Esophagus muscularis mucosa (tissue), 4 donors: ENCODE measurements at regions not wholly inside any gene's neighbourhood (a gene's known extent, or its start where the extent isn't known, plus 50 kb on each side); places are given as distances from the start of the nearest gene placed in this dataset.

Experiments used
- DNase-seq: peaks from one replicate; pipeline ENCODE4 v3.0.0-alpha.2; 2017; ENCODE audit errors: extremely low spot score
- H3K27ac ChIP-seq, 4 donors: fragments of 200-600 bp; sonication (generic); replicated peaks in 1 of 4; 1 replicate in 3 of 4; 2 replicates in 1 of 4; pipeline ENCODE4 v1.5.1; 2016 to 2019; ENCODE audit warnings: mild to moderate bottlenecking in 1 of 4
- H3K27me3 ChIP-seq, 4 donors: fragments of 200-600 bp; sonication (generic); one replicate each; pipeline versions ENCODE4 v1.5.1 to v1.6.0; 2016 to 2019
- H3K36me3 ChIP-seq, 4 donors: fragments of 200-600 bp; sonication (generic); one replicate each; pipeline ENCODE4 v1.5.1; 2016 to 2019
- H3K4me1 ChIP-seq, 4 donors: fragments of 200-600 bp; sonication (generic); one replicate each; pipeline ENCODE4 v1.5.1; 2016 to 2019
- H3K4me3 ChIP-seq, 4 donors: fragments of 200-600 bp; sonication (generic); 1 replicate in 2 of 4; 2 replicates in 2 of 4; pipeline ENCODE4 v1.5.1; 2016 to 2019; ENCODE audit warnings: mild to moderate bottlenecking in 4 of 4, moderate library complexity in 1 of 4
- H3K9me3 ChIP-seq, 4 donors: fragments of 200-600 bp; sonication (generic); 1 replicate in 3 of 4; 2 replicates in 1 of 4; pipeline ENCODE4 v1.5.1; 2016 to 2019
- EP300 ChIP-seq: sonication (generic); formaldehyde crosslinking; IDR thresholded peaks from one replicate; pipeline ENCODE4 v1.6.1; 2017; ENCODE audit warnings: antibody characterized with exemption
- POLR2A ChIP-seq: fragments of 450-650 bp; IDR thresholded peaks from one replicate; pipeline ENCODE4 v1.6.1; 2017; ENCODE audit warnings: antibody characterized with exemption, moderate library complexity, mild to moderate bottlenecking, low read depth
- POLR2AphosphoS5 ChIP-seq, 2 donors: sonication (generic); formaldehyde crosslinking; IDR thresholded peaks; one replicate each; pipeline ENCODE4 v1.6.1; 2017; ENCODE audit warnings: antibody characterized with exemption in 2 of 2
- WGBS: methylation state at CpG from one replicate; pipeline ENCODE4 v1.1.5; 2018; 5-methylcytosine and 5-hydroxymethylcytosine counted together
- intact Hi-C: fragments of 100-400 bp; cut with DNase I; formaldehyde crosslinking; loops from one replicate; pipeline ENCODE4 v1.15.1; 2023
- TF ChIP-seq, protein P1 (sequence below), 3 experiments: fragments of 200-600 bp in 2 of 3; fragments of 450-650 bp in 1 of 3; sonication (generic) in 2 of 3; IDR thresholded peaks; one replicate each; pipeline ENCODE4 v1.5.1; 2017 to 2019; ENCODE audit warnings: antibody characterized with exemption in 3 of 3, mild to moderate bottlenecking in 2 of 3, moderate library complexity in 1 of 3

DNA sequence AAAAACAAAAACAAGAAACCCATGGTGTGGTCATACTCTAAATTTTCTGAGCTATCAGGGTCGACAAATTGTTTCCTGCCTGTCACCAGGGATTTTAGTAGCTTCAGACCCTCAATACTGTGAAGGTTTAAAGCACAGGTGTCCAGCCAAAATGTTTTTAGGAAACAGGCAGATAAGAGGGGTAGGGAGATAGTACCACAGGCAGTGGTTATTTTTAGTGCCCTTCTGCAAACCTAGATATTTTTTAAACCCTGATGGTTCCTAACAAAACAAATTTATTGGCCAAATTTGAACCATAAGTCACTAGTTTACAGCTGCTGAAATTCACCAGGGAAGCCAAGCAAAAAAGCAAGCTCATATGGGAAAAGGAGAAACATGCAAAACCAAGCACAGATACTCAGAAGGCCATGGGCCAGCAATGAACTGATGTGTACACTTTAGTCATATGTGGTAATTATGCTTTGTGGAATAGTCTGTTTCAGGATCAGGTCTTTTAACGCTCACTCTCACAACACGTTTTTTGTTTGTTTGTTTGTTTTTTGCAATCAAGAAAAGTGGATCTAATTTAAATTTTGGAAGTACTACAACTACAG lies 156.8 kb upstream of the STK17B start:
- WGBS, result 82% methylated on average over 3 of the region's 3 CpGs
- Histone ChIP-seq H3K36me3 (no peaks in the 10 kb centered on the region), H3K9me3 (no peaks in the 10 kb centered on the region), H3K27me3 (no peaks in the 10 kb centered on the region), H3K4me1 (peaks cover 6 to 17% (median 13%) of the 10 kb centered on the region in 4 donors), H3K27ac (no peak overlapping the region), H3K4me3 (no peak overlapping the region)
- intact Hi-C loops, result no loop called here
- no peak for DNase-seq
- TF ChIP-seq EP300, result no peak
- TF ChIP-seq, protein P1, sequence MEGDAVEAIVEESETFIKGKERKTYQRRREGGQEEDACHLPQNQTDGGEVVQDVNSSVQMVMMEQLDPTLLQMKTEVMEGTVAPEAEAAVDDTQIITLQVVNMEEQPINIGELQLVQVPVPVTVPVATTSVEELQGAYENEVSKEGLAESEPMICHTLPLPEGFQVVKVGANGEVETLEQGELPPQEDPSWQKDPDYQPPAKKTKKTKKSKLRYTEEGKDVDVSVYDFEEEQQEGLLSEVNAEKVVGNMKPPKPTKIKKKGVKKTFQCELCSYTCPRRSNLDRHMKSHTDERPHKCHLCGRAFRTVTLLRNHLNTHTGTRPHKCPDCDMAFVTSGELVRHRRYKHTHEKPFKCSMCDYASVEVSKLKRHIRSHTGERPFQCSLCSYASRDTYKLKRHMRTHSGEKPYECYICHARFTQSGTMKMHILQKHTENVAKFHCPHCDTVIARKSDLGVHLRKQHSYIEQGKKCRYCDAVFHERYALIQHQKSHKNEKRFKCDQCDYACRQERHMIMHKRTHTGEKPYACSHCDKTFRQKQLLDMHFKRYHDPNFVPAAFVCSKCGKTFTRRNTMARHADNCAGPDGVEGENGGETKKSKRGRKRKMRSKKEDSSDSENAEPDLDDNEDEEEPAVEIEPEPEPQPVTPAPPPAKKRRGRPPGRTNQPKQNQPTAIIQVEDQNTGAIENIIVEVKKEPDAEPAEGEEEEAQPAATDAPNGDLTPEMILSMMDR (IDR thresholded peaks at IDR 0.05), result no peak
- TF ChIP-seq POLR2AphosphoS5 (IDR thresholded peaks at IDR 0.05), result no peak
- no peak for TF ChIP-seq POLR2A

- no peak overlapping the region for H3K27ac ChIP-seq
- no peaks in the 10 kb centered on the region for H3K9me3 ChIP-seq
- H3K36me3 ChIP-seq, result no peaks in the 10 kb centered on the region
- DNase-seq, result no peak
- WGBS, result 97% methylated on average over 2 of the region's 2 CpGs
- no peak for TF ChIP-seq POLR2AphosphoS5 (IDR thresholded peaks at IDR 0.05)
- TF ChIP-seq, protein P1 (IDR thresholded peaks at IDR 0.05), result no peak
- no peak for TF ChIP-seq POLR2A
- TF ChIP-seq EP300, result no peak
- H3K27me3 ChIP-seq, result no peaks in the 10 kb centered on the region
- intact Hi-C loops, result no loop called here
- peaks cover 6 to 23% (median 8%) of the 10 kb centered on the region in 4 donors for H3K4me1 ChIP-seq
- H3K4me3 ChIP-seq, result no peak overlapping the region
Observed at GRCh38 chr2:196329959-196330358, 158.6 kb upstream of the STK17B start.

DNA sequence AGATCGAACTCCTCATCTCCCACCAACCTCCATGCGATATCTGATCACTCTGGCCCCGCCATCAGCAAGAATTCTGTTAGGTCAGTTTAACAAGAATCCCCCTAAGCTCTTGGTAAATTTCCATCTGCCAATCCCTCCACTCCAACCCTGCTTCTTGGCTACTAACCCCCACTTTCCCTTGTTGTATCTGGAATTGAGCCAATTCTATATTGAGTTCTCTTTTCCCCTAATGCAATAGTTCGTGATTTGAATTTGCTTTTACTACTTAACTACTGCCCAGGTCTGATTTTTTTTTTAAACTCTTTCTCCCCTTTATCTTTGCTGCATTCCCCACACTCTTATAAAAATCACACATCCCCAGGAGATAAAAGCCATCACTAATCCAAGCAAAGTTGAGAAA lies 159.3 kb upstream of the STK17B start:
- intact Hi-C loops, result no loop called here
- no peak overlapping the region for H3K4me3 ChIP-seq
- H3K36me3 ChIP-seq, result no peaks in the 10 kb centered on the region
- no peaks in the 10 kb centered on the region for H3K9me3 ChIP-seq
- peaks cover 6 to 26% (median 8%) of the 10 kb centered on the region in 4 donors for H3K4me1 ChIP-seq
- H3K27me3 ChIP-seq, result no peaks in the 10 kb centered on the region
- TF ChIP-seq POLR2AphosphoS5 (IDR thresholded peaks at IDR 0.05) (no peak), EP300 (no peak), POLR2A (no peak)
- TF ChIP-seq, protein P1 (IDR thresholded peaks at IDR 0.05), result no peak
- WGBS, result 94% methylated on average over 4 of the region's 4 CpGs
- DNase-seq, result no peak
- no peak overlapping the region for H3K27ac ChIP-seq

DNA sequence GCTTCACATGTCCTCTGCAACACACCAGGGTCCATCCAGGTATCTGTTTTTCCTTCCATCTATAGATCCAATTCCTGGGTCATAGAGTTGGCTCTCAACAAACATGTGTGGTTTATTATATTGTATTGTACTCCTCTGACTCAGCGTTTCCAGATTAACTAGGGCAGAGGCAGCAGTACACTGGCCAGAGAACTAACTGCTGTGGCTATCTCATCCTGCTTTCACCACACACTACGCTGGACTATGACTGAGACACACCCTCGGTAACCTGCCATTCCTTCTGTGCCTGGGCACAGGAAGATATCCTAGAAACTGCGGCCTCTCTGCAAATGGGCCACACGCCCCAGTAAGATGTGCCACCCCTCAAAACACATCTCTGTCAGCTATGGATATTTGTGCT lies 159.8 kb upstream of the STK17B start:
- DNase-seq, result no peak
- WGBS, result 73% methylated on average over 5 of the region's 5 CpGs
- peak in 1 of 2 donors; percentile 19 for TF ChIP-seq POLR2AphosphoS5 (IDR thresholded peaks at IDR 0.05)
- TF ChIP-seq, protein P1 (IDR thresholded peaks at IDR 0.05), result no peak
- no peak overlapping the region for H3K4me3 ChIP-seq
- no peaks in the 10 kb centered on the region for H3K36me3 ChIP-seq
- intact Hi-C loops, result no loop called here
- H3K4me1 ChIP-seq, result peaks cover 6 to 26% (median 8%) of the 10 kb centered on the region in 4 donors
- H3K27me3 ChIP-seq, result no peaks in the 10 kb centered on the region
- H3K27ac ChIP-seq, result no peak overlapping the region
- H3K9me3 ChIP-seq, result no peaks in the 10 kb centered on the region

GRCh38 chr2:196331851-196332250 lies 160.5 kb upstream of the STK17B start:
- Histone ChIP-seq H3K27ac (no peak overlapping the region), H3K9me3 (no peaks in the 10 kb centered on the region), H3K4me3 (no peak overlapping the region), H3K4me1 (peaks cover 6 to 26% (median 8%) of the 10 kb centered on the region in 4 donors), H3K36me3 (no peaks in the 10 kb centered on the region), H3K27me3 (no peaks in the 10 kb centered on the region)
- no peak for DNase-seq
- WGBS, result 28% methylated on average over 4 of the region's 4 CpGs
- TF ChIP-seq, protein P1 (IDR thresholded peaks at IDR 0.05), result no peak
- TF ChIP-seq POLR2AphosphoS5 (IDR thresholded peaks at IDR 0.05) (no peak), POLR2A (no peak), EP300 (no peak)
- intact Hi-C loops, result no loop called here
